Spinal cord (tissue), 9 donors: ENCODE measurements at regions not wholly inside any gene's neighbourhood (a gene's known extent, or its start where the extent isn't known, plus 50 kb on each side); places are given as distances from the start of the nearest gene placed in this dataset.

Experiments used
- DNase-seq, 6 donors: peaks; one replicate each; pipeline versions ENCODE4 v3.0.0 to v3.0.0-alpha.2; 2013 to 2015; ENCODE audit warnings: low spot score in 6 of 6, low read depth in 4 of 6
- H3K27ac ChIP-seq: one replicate; pipeline ENCODE4 v1.5.1; 2013; ENCODE audit warnings: low read depth, low read length, control low read depth
- H3K27me3 ChIP-seq: one replicate; pipeline ENCODE4 v1.6.1; 2013; ENCODE audit warnings: low read length; ENCODE audit not compliant: control insufficient read depth, insufficient read depth
- H3K36me3 ChIP-seq: one replicate; pipeline ENCODE4 v1.6.1; 2013; ENCODE audit warnings: low read length; ENCODE audit not compliant: control insufficient read depth, insufficient read depth
- H3K4me1 ChIP-seq: one replicate; pipeline ENCODE4 v1.6.1; 2013; ENCODE audit warnings: low read length; ENCODE audit not compliant: control insufficient read depth, insufficient read depth
- H3K4me3 ChIP-seq: one replicate; pipeline ENCODE4 v1.5.1; 2013; ENCODE audit warnings: low read depth, low read length, control low read depth
- H3K9me3 ChIP-seq: one replicate; pipeline ENCODE4 v1.6.1; 2013; ENCODE audit warnings: low read length; ENCODE audit not compliant: control insufficient read depth, insufficient read depth
- WGBS: methylation state at CpG from one replicate; pipeline ENCODE4 v1.1.5; 2013; ENCODE audit warnings: missing lambda C conversion rate; ENCODE audit not compliant: insufficient coverage; 5-methylcytosine and 5-hydroxymethylcytosine counted together
- donor health status: healthy.

- Histone ChIP-seq H3K36me3 (no peaks in the 10 kb centered on the region), H3K27me3 (no peaks in the 10 kb centered on the region), H3K9me3 (no peaks in the 10 kb centered on the region), H3K27ac (no peak overlapping the region), H3K4me1 (no peaks in the 10 kb centered on the region), H3K4me3 (no peak overlapping the region)
- DNase-seq, result peak in 1 of 6 donors; percentile 18
- WGBS, result no CpG with 5 or more reads among the region's 1 CpG
These were observed 945.7 kb downstream of the DSC3 start for GRCh38 chr18:30096796-30097195.

- H3K9me3 ChIP-seq, result no peaks in the 10 kb centered on the region
- no peaks in the 10 kb centered on the region for H3K36me3 ChIP-seq
- no CpG with 5 or more reads among the region's 2 CpGs for whole genome bisulfite sequencing
- no peak for DNase-seq
- H3K4me3 ChIP-seq, result no peak overlapping the region
- H3K4me1 ChIP-seq, result no peaks in the 10 kb centered on the region
- no peak overlapping the region for H3K27ac ChIP-seq
- H3K27me3 ChIP-seq, result no peaks in the 10 kb centered on the region
These were observed 948.0 kb downstream of the DSC3 start for GRCh38 chr18:30094556-30094955.

GRCh38 chr18:30093376-30093775 is 949.2 kb downstream of the DSC3 start:
- WGBS, result no CpG with 5 or more reads among the region's 4 CpGs

GRCh38 chr18:30088238-30089015 is 954.1 kb downstream of the DSC3 start:
- no peak for DNase-seq
- Histone ChIP-seq H3K36me3 (no peaks in the 10 kb centered on the region), H3K27ac (no peak overlapping the region), H3K27me3 (no peaks in the 10 kb centered on the region), H3K4me1 (no peaks in the 10 kb centered on the region), H3K9me3 (no peaks in the 10 kb centered on the region), H3K4me3 (no peak overlapping the region)

More at GRCh38 chr18:30093376-30093775, 949.2 kb downstream of the DSC3 start:
- Histone ChIP-seq H3K9me3 (no peaks in the 10 kb centered on the region), H3K27me3 (no peaks in the 10 kb centered on the region), H3K4me3 (no peak overlapping the region), H3K4me1 (no peaks in the 10 kb centered on the region), H3K36me3 (no peaks in the 10 kb centered on the region), H3K27ac (no peak overlapping the region)
- no peak for DNase-seq

GRCh38 chr18:30086351-30086750 is 956.2 kb downstream of the DSC3 start:
- H3K36me3 ChIP-seq, result no peaks in the 10 kb centered on the region

GRCh38 chr18:30081122-30081521 is 961.4 kb downstream of the DSC3 start:
- Histone ChIP-seq H3K27ac (no peak overlapping the region), H3K36me3 (no peaks in the 10 kb centered on the region), H3K9me3 (no peaks in the 10 kb centered on the region), H3K4me1 (no peaks in the 10 kb centered on the region), H3K4me3 (no peak overlapping the region), H3K27me3 (no peaks in the 10 kb centered on the region)
- no peak for DNase-seq

More at GRCh38 chr18:30086351-30086750, 956.2 kb downstream of the DSC3 start:
- Histone ChIP-seq H3K4me3 (no peak overlapping the region), H3K4me1 (no peaks in the 10 kb centered on the region), H3K27me3 (no peaks in the 10 kb centered on the region), H3K27ac (no peak overlapping the region), H3K9me3 (no peaks in the 10 kb centered on the region)
- no peak for DNase-seq
- no CpG with 5 or more reads among the region's 1 CpG for WGBS

- H3K36me3 ChIP-seq, result no peaks in the 10 kb centered on the region
- H3K9me3 ChIP-seq, result peaks cover 5% of the 10 kb centered on the region
- no peak overlapping the region for H3K4me3 ChIP-seq
- DNase-seq, result no peak
- WGBS, result 53% methylated on average over 1 of the region's 5 CpGs
- no peak overlapping the region for H3K27ac ChIP-seq
- no peaks in the 10 kb centered on the region for H3K27me3 ChIP-seq
- no peaks in the 10 kb centered on the region for H3K4me1 ChIP-seq
These were observed 969.7 kb downstream of the DSC3 start for GRCh38 chr18:30072609-30073385.

- Histone ChIP-seq H3K9me3 (no peaks in the 10 kb centered on the region), H3K36me3 (no peaks in the 10 kb centered on the region), H3K4me1 (no peaks in the 10 kb centered on the region), H3K4me3 (no peak overlapping the region), H3K27ac (no peak overlapping the region), H3K27me3 (no peaks in the 10 kb centered on the region)
- no peak for DNase-seq
- WGBS, result no CpG with 5 or more reads among the region's 3 CpGs
These were observed 976.3 kb downstream of the DSC3 start for GRCh38 chr18:30066288-30066687.

- no peak overlapping the region for H3K27ac ChIP-seq
- no peak overlapping the region for H3K4me3 ChIP-seq
- no peaks in the 10 kb centered on the region for H3K36me3 ChIP-seq
- no peaks in the 10 kb centered on the region for H3K4me1 ChIP-seq
- DNase-seq, result no peak
- H3K27me3 ChIP-seq, result no peaks in the 10 kb centered on the region
- no peaks in the 10 kb centered on the region for H3K9me3 ChIP-seq
These were observed 985.1 kb downstream of the DSC3 start for GRCh38 chr18:30057398-30057797.

GRCh38 chr18:30056528-30056927 is 986.0 kb downstream of the DSC3 start:
- no CpG with 5 or more reads among the region's 2 CpGs for WGBS

More at GRCh38 chr18:30056528-30056927, 986.0 kb downstream of the DSC3 start:
- H3K9me3 ChIP-seq, result no peaks in the 10 kb centered on the region
- H3K27me3 ChIP-seq, result no peaks in the 10 kb centered on the region
- no peak overlapping the region for H3K27ac ChIP-seq
- DNase-seq, result no peak
- H3K4me1 ChIP-seq, result no peaks in the 10 kb centered on the region
- no peak overlapping the region for H3K4me3 ChIP-seq
- no peaks in the 10 kb centered on the region for H3K36me3 ChIP-seq
